Breast epithelium (tissue), 3 donors: ENCODE measurements at regions not wholly inside any gene's neighbourhood (a gene's known extent, or its start where the extent isn't known, plus 50 kb on each side); places are given as distances from the start of the nearest gene placed in this dataset.
A peak's percentile ranks its signal among the peaks of the same experiment; 100 is the strongest.

ENCODE experiments used
- CTCF ChIP-seq, 3 donors: fragments of 450-650 bp; IDR thresholded peaks; one replicate each; pipeline ENCODE4 v1.5.1; 2016 to 2017; ENCODE audit warnings: antibody characterized with exemption in 3 of 3, mild to moderate bottlenecking in 3 of 3, moderate library complexity in 3 of 3
- POLR2A ChIP-seq: fragments of 450-650 bp; IDR thresholded peaks from one replicate; pipeline ENCODE4 v1.6.1; 2016; ENCODE audit warnings: antibody characterized with exemption, mild to moderate bottlenecking, moderate library complexity
- POLR2AphosphoS5 ChIP-seq, 3 donors: sonication (generic); formaldehyde crosslinking; IDR thresholded peaks; one replicate each; pipeline ENCODE4 v1.6.1; 2017; ENCODE audit warnings: antibody characterized with exemption in 3 of 3

DNA sequence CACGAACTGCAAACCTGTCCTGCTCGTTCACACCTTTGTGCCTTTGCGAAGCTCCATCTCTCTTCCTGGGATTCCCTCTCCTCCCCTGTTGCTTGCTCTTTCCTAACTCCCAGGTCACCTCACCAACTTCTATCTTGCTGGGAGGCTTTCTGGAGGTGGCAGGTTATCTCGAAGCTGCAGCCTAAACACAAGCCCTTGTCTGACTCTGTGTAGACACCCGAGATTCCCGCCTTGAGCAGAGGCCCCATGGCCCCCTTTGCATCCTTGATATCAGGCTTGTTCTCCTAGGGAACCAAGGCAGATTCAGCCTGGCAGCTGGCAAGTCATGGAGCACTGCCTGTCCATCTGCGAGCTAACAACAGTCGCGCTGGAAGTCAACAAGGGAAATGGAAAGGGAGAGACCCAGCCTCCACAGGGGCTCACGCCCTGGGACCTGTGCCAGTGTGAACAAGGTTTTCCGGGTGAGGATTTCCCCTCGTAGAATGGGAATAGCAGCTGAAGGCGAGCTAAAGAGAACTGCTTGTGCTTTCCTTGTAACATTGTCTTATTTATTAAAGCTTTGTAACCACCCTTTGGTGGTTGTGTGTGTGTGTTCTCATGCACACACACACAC lies 109.5 kb upstream of the JUN start:
- TF ChIP-seq CTCF (IDR thresholded peaks at IDR 0.05) (no peak), POLR2AphosphoS5 (IDR thresholded peaks at IDR 0.05) (peak in 1 of 3 donors; percentile 40), POLR2A (no peak)
